Neural crest cell (in vitro differentiated cells): ENCODE measurements at regions not wholly inside any gene's neighbourhood (a gene's known extent, or its start where the extent isn't known, plus 50 kb on each side); places are given as distances from the start of the nearest gene placed in this dataset.

Experiments used
- DNase-seq: peaks from one replicate; pipeline ENCODE4 v3.0.0; 2021; ENCODE audit warnings: low read depth, mixed read lengths, low spot score
- H3K27ac Mint-ChIP-seq: one replicate; pipeline ENCODE4 v1.8.0; 2021; ENCODE audit warnings: mild to moderate bottlenecking, mixed read lengths; ENCODE audit not compliant: unreplicated experiment
- H3K27me3 Mint-ChIP-seq: 2 replicates; pipeline ENCODE4 v1.8.0; 2021; ENCODE audit warnings: low read depth, mild to moderate bottlenecking, mixed read lengths
- H3K36me3 Mint-ChIP-seq: 2 replicates; pipeline ENCODE4 v1.8.0; 2021; ENCODE audit warnings: low read depth, mild to moderate bottlenecking, mixed read lengths
- H3K4me1 Mint-ChIP-seq: 2 replicates; pipeline ENCODE4 v1.8.0; 2021; ENCODE audit warnings: mixed read lengths
- H3K4me3 Mint-ChIP-seq: one replicate; pipeline ENCODE4 v1.8.0; 2021; ENCODE audit warnings: mild to moderate bottlenecking, mixed read lengths
- H3K9me3 Mint-ChIP-seq: 2 replicates; pipeline ENCODE4 v1.8.0; 2021; ENCODE audit warnings: mixed read lengths
- CTCF ChIP-seq: fragments of 200-600 bp; sonication (generic); conservative IDR thresholded peaks from 2 replicates; pipeline ENCODE4 v1.5.0; 2021; ENCODE audit warnings: antibody characterized with exemption, mild to moderate bottlenecking

GRCh38 chr18:55069497-55069896 is 110.2 kb upstream of the CCDC68 start:
- no peaks in the 10 kb centered on the region for H3K36me3 Mint-ChIP-seq
- no peaks in the 10 kb centered on the region for H3K27me3 Mint-ChIP-seq
- H3K27ac Mint-ChIP-seq = no peak overlapping the region
- no peaks in the 10 kb centered on the region for H3K9me3 Mint-ChIP-seq
- peaks cover 4% of the 10 kb centered on the region for H3K4me1 Mint-ChIP-seq
- H3K4me3 Mint-ChIP-seq = no peak overlapping the region
- no peak for DNase-seq
- no peak for TF ChIP-seq CTCF

- Mint-ChIP-seq H3K27me3 (no peaks in the 10 kb centered on the region), H3K36me3 (no peaks in the 10 kb centered on the region), H3K4me1 (peaks cover 4% of the 10 kb centered on the region), H3K27ac (no peak overlapping the region), H3K4me3 (no peak overlapping the region), H3K9me3 (no peaks in the 10 kb centered on the region)
- DNase-seq = no peak
- no peak for TF ChIP-seq CTCF
Measured at GRCh38 chr18:55064760-55065159, 105.5 kb upstream of the CCDC68 start.

- H3K27ac Mint-ChIP-seq = no peak overlapping the region
- TF ChIP-seq CTCF = no peak
- no peaks in the 10 kb centered on the region for H3K36me3 Mint-ChIP-seq
- H3K9me3 Mint-ChIP-seq = no peaks in the 10 kb centered on the region
- DNase-seq = no peak
- no peak overlapping the region for H3K4me3 Mint-ChIP-seq
- H3K4me1 Mint-ChIP-seq = peaks cover 4% of the 10 kb centered on the region
- no peaks in the 10 kb centered on the region for H3K27me3 Mint-ChIP-seq
Measured at GRCh38 chr18:55064073-55064472, 104.8 kb upstream of the CCDC68 start.

GRCh38 chr18:55054021-55054990 is 95.0 kb upstream of the CCDC68 start:
- DNase-seq = no peak
- no peak overlapping the region for H3K27ac Mint-ChIP-seq

GRCh38 chr18:55048892-55049291 is 89.6 kb upstream of the CCDC68 start:
- Mint-ChIP-seq H3K27ac (no peak overlapping the region), H3K9me3 (no peaks in the 10 kb centered on the region), H3K36me3 (no peaks in the 10 kb centered on the region), H3K27me3 (no peaks in the 10 kb centered on the region), H3K4me1 (no peaks in the 10 kb centered on the region), H3K4me3 (no peak overlapping the region)
- no peak for DNase-seq
- TF ChIP-seq CTCF = no peak

More at GRCh38 chr18:55054021-55054990, 95.0 kb upstream of the CCDC68 start:
- Mint-ChIP-seq H3K27me3 (no peaks in the 10 kb centered on the region), H3K36me3 (no peaks in the 10 kb centered on the region), H3K4me3 (no peak overlapping the region), H3K4me1 (peaks cover 12% of the 10 kb centered on the region), H3K9me3 (peaks cover 3% of the 10 kb centered on the region)
- no peak for TF ChIP-seq CTCF
